Stimulated activated CD8-positive, alpha-beta memory T cell treated with anti-CD3 and anti-CD28 coated beads, Interleukin-4, amount 100 ng/mL, for 1 hour (primary cell): ENCODE measurements at regions not wholly inside any gene's neighbourhood (a gene's known extent, or its start where the extent isn't known, plus 50 kb on each side); places are given as distances from the start of the nearest gene placed in this dataset.
"Not testable (repeated sequence)": the region's sequence is repeated elsewhere in the genome, so short reads cannot be mapped to it uniquely, and the experiment has no call there.

Experiments used
- DNase-seq, 2 donors: peaks; one replicate each; pipeline ENCODE4 v3.0.0-alpha.2; 2020; ENCODE audit warnings: low read depth in 2 of 2, low spot score in 1 of 2

- not testable (repeated sequence) for DNase-seq
Observed at GRCh38 chr3:130151555-130151954, 69.9 kb downstream of the ALG1L2 start.

- DNase-seq, result not testable (repeated sequence)
Observed at GRCh38 chr3:130153247-130153646, 71.6 kb downstream of the ALG1L2 start.

DNA sequence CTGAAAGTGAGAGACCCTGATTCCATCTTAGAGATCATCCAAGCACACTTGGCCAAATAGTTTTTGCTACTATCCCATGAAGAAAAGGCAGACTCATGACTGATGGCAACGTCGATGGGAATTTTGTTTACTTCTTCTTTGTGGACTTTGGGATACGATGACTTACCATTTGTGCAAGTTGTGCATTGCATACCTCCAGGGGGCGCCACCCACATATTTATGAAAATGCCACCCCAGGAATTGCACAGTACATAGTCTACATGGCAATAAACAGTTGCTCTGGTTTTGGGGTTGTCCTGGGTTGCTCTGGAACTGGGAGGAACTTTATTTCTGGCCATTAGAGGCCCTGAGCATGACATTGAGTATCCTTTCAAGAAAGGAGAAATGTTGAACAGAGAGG, 73.8 kb downstream of the ALG1L2 start:
- DNase-seq, result not testable (repeated sequence)

- DNase-seq, result not testable (repeated sequence)
Observed at GRCh38 chr3:130166856-130167255, 85.2 kb downstream of the ALG1L2 start.

DNA sequence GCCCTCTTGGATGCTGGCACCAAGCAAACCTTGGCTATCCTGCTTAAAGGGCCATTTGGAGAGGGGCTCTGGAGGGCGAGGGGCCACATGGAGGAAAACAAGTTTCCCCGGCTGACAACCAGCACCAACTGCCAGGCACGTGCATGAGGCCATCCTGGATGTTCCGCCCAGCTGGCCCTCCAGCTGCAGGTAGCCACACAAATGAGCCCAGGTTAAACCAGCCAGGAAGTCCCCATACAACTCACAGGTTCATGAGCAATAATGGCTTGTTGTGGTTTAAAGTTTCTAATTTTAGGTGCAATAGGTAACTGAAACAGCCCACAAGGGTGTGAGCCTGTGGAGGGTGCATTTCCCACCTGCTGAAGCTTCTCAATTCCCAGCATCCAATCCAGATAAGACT, 93.6 kb downstream of the ALG1L2 start:
- not testable (repeated sequence) for DNase-seq

GRCh38 chr3:130176476-130177256, 95.0 kb downstream of the ALG1L2 start:
- not testable (repeated sequence) for DNase-seq

DNA sequence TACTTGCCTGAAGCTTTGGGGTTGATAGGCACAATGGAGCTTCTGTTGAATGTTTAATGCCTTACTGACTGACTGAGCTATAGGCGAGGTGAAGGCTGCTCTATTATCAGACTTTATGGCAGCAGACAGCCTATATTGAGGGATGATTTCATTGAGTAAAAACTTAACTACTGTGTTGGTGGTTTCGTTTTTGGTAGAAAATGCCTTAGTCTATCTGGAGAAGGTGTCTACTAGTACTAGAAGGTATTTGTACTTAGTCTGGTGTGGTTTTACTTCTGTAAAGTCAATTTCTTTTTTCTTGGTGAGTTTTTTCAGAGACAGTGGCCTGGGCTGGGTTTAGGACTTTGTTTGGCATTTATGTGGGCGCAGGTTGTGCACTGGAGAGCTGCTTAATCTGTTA, 97.2 kb downstream of the ALG1L2 start:
- not testable (repeated sequence) for DNase-seq

- DNase-seq, result peak; percentile 19 to 21
Observed at GRCh38 chr3:130179353-130179970, 97.8 kb downstream of the ALG1L2 start.

DNA sequence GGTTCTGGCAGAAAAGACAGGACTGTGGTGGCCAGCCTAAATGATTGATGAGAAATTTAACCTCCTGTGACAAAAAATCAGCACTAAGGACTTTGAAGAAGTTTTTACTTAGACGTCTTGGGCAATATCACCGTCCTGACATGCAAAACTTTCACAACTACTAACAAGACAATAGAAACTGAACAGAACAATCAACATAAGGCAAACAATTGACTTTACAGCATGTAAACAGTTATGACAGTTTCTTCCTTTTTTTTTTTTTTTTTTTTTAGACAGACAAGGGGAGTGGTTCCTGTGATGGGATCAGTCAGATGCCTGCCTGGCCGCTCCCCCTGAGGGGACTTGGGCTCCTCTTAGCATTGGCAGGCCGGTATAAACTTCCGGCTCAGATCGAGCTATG, 100.8 kb downstream of the ALG1L2 start:
- not testable (repeated sequence) for DNase-seq

DNA sequence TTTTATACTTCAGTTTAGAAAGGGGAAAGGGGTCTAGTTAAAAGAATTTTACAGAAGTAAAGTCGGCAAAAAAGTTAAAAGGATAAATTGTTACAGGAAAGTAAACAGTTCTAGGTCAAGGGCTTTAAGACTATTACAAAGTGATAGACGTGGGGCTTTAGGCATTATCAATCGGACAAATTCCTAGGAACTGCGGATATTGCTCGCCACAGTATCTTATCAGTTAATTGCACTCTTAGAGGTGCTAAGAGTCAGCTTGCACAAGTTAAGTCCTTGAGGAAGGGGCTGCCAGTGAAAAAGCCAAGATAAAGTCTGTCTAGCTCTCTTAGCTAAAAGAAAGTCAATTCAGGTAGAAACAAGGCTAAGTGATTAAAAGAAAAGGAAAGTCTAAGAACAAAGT, 102.1 kb downstream of the ALG1L2 start:
- not testable (repeated sequence) for DNase-seq

DNA sequence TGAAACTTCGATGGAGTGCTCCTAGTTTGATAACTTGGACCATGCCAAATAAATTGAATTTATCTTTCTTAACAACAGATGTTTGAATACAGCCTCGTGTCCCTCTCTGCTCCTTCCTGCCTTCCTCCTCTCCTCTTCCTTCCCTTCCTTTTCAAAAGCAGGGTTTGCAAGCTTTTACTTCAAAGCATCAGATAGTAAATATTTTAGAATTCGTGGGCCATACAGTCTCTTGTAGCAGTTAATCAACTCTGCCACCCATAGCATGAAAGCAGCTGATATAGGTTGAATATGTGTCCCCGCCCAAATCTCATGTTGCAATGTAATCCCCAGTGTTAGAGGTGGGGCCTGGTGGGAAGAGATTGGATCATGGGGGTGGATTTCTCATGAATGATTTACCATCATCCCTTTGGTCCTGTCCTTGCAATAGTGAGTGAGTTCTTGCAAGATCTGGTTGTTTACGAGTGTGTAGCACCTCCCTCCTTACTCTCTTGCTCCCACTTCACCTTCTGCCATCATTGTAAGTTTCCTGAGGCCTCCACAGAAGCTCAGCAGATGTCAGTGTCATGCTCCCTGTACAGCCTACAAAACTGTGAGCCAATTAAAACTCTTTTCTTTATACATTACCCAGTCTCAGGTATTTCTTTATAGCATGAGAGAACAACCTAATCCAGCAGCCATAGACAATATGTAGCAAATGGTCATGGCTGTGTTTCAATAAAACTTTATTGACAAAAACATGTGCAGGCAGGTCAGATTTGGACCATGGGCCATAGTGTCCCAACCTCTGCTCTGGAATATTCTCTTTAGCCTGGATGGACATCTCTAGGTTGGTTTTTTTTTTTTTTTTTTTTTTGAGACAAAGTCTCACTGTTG, 102.8 kb downstream of the ALG1L2 start:
- DNase-seq, result not testable (repeated sequence)

- not testable (repeated sequence) for DNase-seq
Observed at GRCh38 chr3:130201272-130201671, 119.6 kb downstream of the ALG1L2 start.

DNA sequence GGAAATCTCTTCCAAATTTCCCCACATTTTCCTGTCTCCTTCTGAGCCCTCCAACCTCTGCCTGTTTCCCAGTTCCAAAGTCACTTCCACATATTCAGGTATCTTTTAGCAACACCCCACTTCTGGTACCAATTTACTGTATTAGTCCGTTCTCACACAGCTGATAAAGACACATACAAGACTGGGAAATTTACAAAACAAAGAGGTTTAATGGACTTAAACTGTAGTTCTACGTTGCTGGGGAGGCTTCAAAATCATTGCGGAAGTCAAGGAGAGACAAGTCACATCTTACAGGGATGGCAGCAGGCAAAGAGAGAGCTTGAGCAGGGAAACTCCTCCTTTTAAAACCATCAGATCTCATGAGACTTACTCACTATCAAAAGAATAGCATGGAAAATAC, 122.0 kb downstream of the ALG1L2 start:
- not testable (repeated sequence) for DNase-seq

DNA sequence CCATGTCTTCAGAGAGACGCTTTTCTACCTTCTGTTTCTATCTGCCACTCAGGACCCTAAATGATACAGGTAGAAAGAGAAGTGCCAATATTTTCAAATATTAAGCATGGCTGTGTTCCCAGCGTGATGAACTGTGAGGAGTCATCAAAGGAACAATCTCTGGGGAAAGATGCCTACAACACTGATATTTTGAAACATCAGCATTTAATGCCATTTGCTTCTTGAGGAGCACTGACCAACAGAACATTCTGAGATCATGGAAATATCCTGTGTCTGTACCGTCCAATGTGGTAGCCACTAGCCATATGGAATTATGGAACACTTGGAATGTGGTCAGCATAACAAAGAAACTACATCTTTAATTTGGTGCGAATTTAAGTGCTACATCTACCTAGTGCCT, 117.9 kb upstream of the COL6A5 start:
- DNase-seq, result no peak

DNA sequence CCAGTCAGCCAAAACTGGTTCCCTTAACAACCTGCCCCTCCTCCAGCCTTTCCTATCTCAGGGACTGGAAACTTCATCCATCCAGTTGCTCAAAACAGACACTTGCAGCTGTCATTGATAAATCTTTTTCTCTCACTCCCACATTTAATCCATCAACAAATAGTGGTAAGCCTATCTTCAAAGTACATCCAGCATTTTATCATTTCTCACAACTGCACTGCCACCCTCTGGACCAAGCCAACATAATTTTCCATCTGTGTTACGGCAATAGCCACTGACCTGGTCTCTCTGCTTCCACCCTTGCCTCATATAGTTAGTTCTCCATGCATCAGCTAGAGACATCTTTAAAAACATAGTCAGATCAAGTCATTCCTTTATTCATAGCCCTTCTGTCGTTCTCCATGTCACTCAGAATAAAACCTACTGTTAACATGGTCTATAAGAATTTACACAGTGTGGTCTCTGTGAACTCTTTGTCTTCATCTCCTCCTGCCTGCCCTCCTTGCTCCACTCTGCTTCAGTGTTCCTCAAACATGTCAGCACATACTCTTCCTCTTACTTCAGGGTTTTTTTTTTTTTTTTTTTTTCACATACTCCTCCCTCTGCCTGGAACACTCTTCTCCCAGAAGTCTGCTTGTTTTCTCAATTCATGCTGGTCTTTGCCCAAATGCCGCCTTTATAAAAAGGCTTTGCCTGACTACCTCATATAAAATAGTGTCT, 102.5 kb upstream of the COL6A5 start:
- no peak for DNase-seq

DNA sequence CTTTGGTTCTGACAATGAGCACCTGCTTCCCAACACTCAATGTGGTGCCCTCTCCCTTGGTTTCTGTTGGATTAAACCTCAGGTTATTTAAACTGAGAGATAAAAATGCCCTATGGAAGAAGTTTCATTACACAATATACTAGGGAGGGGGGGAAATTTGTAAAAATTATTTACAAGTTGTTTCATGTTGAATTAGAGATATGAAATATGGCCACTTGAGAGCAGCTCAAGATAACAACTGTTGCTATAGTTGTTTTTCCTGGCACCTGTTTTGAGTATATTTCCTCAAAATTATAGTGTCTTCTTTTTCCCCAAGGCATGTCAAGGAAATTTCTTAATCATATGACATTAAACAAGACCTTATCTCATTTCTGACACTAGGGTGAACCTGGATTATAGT, 101.7 kb upstream of the COL6A5 start:
- no peak for DNase-seq

DNA sequence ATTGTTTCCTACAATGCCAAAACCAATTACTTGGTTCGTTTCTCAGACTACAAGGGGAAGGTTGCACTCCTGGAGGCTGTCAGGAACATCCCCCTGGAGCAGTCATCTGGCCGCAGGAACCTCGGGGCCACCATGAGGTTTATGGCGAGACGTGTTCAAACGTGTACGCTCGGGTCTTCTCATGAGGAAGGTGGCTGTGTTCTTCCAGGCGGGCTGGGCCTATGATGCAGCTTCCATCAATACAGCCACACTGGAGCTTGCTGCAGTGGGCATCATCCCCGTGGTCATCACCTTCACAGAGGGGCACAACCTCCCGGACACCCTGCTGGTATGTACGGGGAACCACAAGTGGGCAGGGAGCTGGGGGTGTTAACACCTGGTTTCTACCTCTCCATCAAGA, 94.5 kb upstream of the COL6A5 start:
- no peak for DNase-seq

GRCh38 chr3:130255442-130255841, 90.0 kb upstream of the COL6A5 start:
- no peak for DNase-seq

DNA sequence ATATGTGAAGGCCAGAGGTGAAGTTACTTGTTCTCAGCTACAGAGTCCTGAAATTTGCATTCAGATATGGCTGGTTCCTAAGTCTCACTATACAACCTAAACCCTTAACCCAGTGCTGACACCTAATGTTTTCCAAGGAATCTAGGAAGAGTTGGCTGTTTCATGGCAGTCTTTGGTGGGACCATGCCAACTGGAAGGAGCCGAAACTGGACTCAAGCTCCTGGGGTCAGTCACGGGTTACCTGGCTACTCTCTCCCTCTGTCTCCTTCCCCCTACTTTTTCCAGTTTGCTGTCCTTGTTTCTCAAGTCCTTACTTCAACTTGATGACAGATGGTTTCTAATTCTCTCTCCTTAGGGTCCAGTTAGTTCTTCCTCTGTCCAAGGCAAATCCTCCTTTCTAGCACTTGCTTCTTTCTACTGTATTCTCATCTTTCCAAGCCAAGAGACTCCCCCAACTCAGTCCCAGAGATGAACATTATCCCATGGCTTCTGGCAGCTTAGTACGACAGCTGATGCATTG, 88.6 kb upstream of the COL6A5 start:
- no peak for DNase-seq

GRCh38 chr3:130258532-130258952, 86.9 kb upstream of the COL6A5 start:
- DNase-seq, result no peak
